HK-2 (cell line): ENCODE measurements at regions not wholly inside any gene's neighbourhood (a gene's known extent, or its start where the extent isn't known, plus 50 kb on each side); places are given as distances from the start of the nearest gene placed in this dataset.
A peak's percentile ranks its signal among the peaks of the same experiment; 100 is the strongest.
"Not testable (repeated sequence)": the region's sequence is repeated elsewhere in the genome, so short reads cannot be mapped to it uniquely, and the experiment has no call there.

ENCODE experiments used
- DNase-seq: peaks from one replicate; pipeline ENCODE4 v3.0.0-alpha.2; 2018; ENCODE audit not compliant: unreplicated experiment

GRCh38 chr11:87555101-87555500, 517.4 kb downstream of the TMEM135 start:
- DNase-seq: no peak

- DNase-seq: no peak
Observed at GRCh38 chr11:87548797-87549196, 511.1 kb downstream of the TMEM135 start.

- no peak for DNase-seq
Observed at GRCh38 chr11:87545858-87546257, 508.1 kb downstream of the TMEM135 start.

- DNase-seq: no peak
Observed at GRCh38 chr11:87539596-87539995, 501.9 kb downstream of the TMEM135 start.

- no peak for DNase-seq
Observed at GRCh38 chr11:87536565-87536964, 498.8 kb downstream of the TMEM135 start.

GRCh38 chr11:87536016-87536415, 498.3 kb downstream of the TMEM135 start:
- no peak for DNase-seq

- DNase-seq: no peak
Observed at GRCh38 chr11:87535513-87535912, 497.8 kb downstream of the TMEM135 start.

- DNase-seq: not testable (repeated sequence)
Observed at GRCh38 chr11:87531835-87532234, 494.1 kb downstream of the TMEM135 start.

- DNase-seq: no peak
Observed at GRCh38 chr11:87529486-87529885, 491.8 kb downstream of the TMEM135 start.

GRCh38 chr11:87528752-87529151, 491.0 kb downstream of the TMEM135 start:
- DNase-seq: no peak

- no peak for DNase-seq
Observed at GRCh38 chr11:87523276-87523675, 485.5 kb downstream of the TMEM135 start.

- DNase-seq: no peak
Observed at GRCh38 chr11:87518266-87518665, 480.5 kb downstream of the TMEM135 start.

- no peak for DNase-seq
Observed at GRCh38 chr11:87517351-87517750, 479.6 kb downstream of the TMEM135 start.

- DNase-seq: not testable (repeated sequence)
Observed at GRCh38 chr11:87507722-87508121, 470.0 kb downstream of the TMEM135 start.

- DNase-seq: not testable (repeated sequence)
Observed at GRCh38 chr11:87506946-87507345, 469.2 kb downstream of the TMEM135 start.

- DNase-seq: no peak
Observed at GRCh38 chr11:87501388-87501787, 463.7 kb downstream of the TMEM135 start.

- DNase-seq: not testable (repeated sequence)
Observed at GRCh38 chr11:87494936-87495335, 457.2 kb downstream of the TMEM135 start.

- DNase-seq: not testable (repeated sequence)
Observed at GRCh38 chr11:87494026-87494425, 456.3 kb downstream of the TMEM135 start.

GRCh38 chr11:87493516-87493915, 455.8 kb downstream of the TMEM135 start:
- no peak for DNase-seq

- no peak for DNase-seq
Observed at GRCh38 chr11:87491381-87491780, 453.6 kb downstream of the TMEM135 start.

GRCh38 chr11:87490671-87491070, 452.9 kb downstream of the TMEM135 start:
- no peak for DNase-seq

GRCh38 chr11:87484566-87484965, 446.8 kb downstream of the TMEM135 start:
- DNase-seq: no peak

GRCh38 chr11:87477321-87477720, 439.6 kb downstream of the TMEM135 start:
- DNase-seq: no peak

GRCh38 chr11:87473174-87473573, 435.4 kb downstream of the TMEM135 start:
- DNase-seq: peak; percentile 9

GRCh38 chr11:87466223-87466622, 428.5 kb downstream of the TMEM135 start:
- DNase-seq: no peak
